T-helper 9 cell (primary cell): ENCODE measurements at regions not wholly inside any gene's neighbourhood (a gene's known extent, or its start where the extent isn't known, plus 50 kb on each side); places are given as distances from the start of the nearest gene placed in this dataset.
"Not testable (repeated sequence)": the region's sequence is repeated elsewhere in the genome, so short reads cannot be mapped to it uniquely, and the experiment has no call there.

Experiments used
- DNase-seq: peaks from one replicate; pipeline ENCODE4 v3.0.0-alpha.2; 2020

GRCh38 chr14:50020799-50021198 is 95.6 kb downstream of the VCPKMT start:
- no peak for DNase-seq

GRCh38 chr14:50021261-50022031 is 94.9 kb downstream of the VCPKMT start:
- DNase-seq = no peak

GRCh38 chr14:50022661-50023060 is 93.7 kb downstream of the VCPKMT start:
- no peak for DNase-seq

GRCh38 chr14:50023671-50024490 is 92.5 kb downstream of the VCPKMT start:
- no peak for DNase-seq

GRCh38 chr14:50025073-50025472 is 91.3 kb downstream of the VCPKMT start:
- DNase-seq = no peak

- DNase-seq = no peak
Measured at GRCh38 chr14:50025776-50026175, 90.6 kb downstream of the VCPKMT start.

GRCh38 chr14:50026396-50026795 is 90.0 kb downstream of the VCPKMT start:
- no peak for DNase-seq

GRCh38 chr14:50027816-50028215 is 88.6 kb downstream of the VCPKMT start:
- no peak for DNase-seq

- DNase-seq = no peak
Measured at GRCh38 chr14:50028458-50028857, 87.9 kb downstream of the VCPKMT start.

GRCh38 chr14:50030036-50030435 is 86.3 kb downstream of the VCPKMT start:
- no peak for DNase-seq

- not testable (repeated sequence) for DNase-seq
Measured at GRCh38 chr14:50030911-50031310, 85.5 kb downstream of the VCPKMT start.

GRCh38 chr14:50031602-50032313 is 84.6 kb downstream of the VCPKMT start:
- DNase-seq = no peak

GRCh38 chr14:50032462-50033167 is 83.8 kb downstream of the VCPKMT start:
- DNase-seq = not testable (repeated sequence)

- DNase-seq = no peak
Measured at GRCh38 chr14:50035214-50035613, 81.2 kb downstream of the VCPKMT start.

GRCh38 chr14:50036211-50036610 is 80.2 kb downstream of the VCPKMT start:
- no peak for DNase-seq

- DNase-seq = no peak
Measured at GRCh38 chr14:50036637-50037036, 79.7 kb downstream of the VCPKMT start.

- no peak for DNase-seq
Measured at GRCh38 chr14:50037240-50037639, 79.1 kb downstream of the VCPKMT start.

GRCh38 chr14:50037852-50038251 is 78.5 kb downstream of the VCPKMT start:
- DNase-seq = no peak

- no peak for DNase-seq
Measured at GRCh38 chr14:50038398-50039119, 77.8 kb downstream of the VCPKMT start.

GRCh38 chr14:50039120-50039517 is 77.3 kb downstream of the VCPKMT start:
- no peak for DNase-seq

GRCh38 chr14:50039734-50040400 is 76.5 kb downstream of the VCPKMT start:
- no peak for DNase-seq

- DNase-seq = peak; percentile 19
Measured at GRCh38 chr14:50040401-50040775, 76.0 kb downstream of the VCPKMT start.
